Psoas muscle (tissue), 7 donors: ENCODE measurements at regions not wholly inside any gene's neighbourhood (a gene's known extent, or its start where the extent isn't known, plus 50 kb on each side); places are given as distances from the start of the nearest gene placed in this dataset.

Source experiments
- ATAC-seq, 4 donors: fragments of 200-7000 bp; cut with Tn5 transposase; one replicate each; pipeline ENCODE4 v1.9.1; 2020; ENCODE audit warnings: moderate library complexity in 3 of 4, mild to moderate bottlenecking in 2 of 4
- DNase-seq, 2 donors: peaks; one replicate each; pipeline ENCODE4 v3.0.0-alpha.2; 2020
- H3K27ac ChIP-seq: fragments of 200-600 bp; one replicate; pipeline ENCODE4 v1.8.0; 2022
- H3K27me3 ChIP-seq, 3 donors: fragments of 200-600 bp in 1 of 3; one replicate each; pipeline versions ENCODE4 v1.6.1 to v1.8.0; 2013 to 2022; ENCODE audit warnings: low read length in 2 of 3, mild to moderate bottlenecking in 2 of 3, moderate library complexity in 1 of 3; ENCODE audit not compliant: insufficient read depth in 3 of 3
- H3K36me3 ChIP-seq, 2 donors: fragments of 200-600 bp in 1 of 2; one replicate each; pipeline versions ENCODE4 v1.6.1 to v1.8.0; 2013 to 2022; ENCODE audit warnings: low read depth in 1 of 2, mild to moderate bottlenecking in 1 of 2, moderate library complexity in 1 of 2; ENCODE audit not compliant: insufficient read depth in 1 of 2
- H3K4me1 ChIP-seq: fragments of 200-600 bp; one replicate; pipeline ENCODE4 v1.8.0; 2022
- H3K4me3 ChIP-seq: fragments of 200-600 bp; one replicate; pipeline ENCODE4 v1.8.0; 2022; ENCODE audit warnings: mild to moderate bottlenecking
- H3K9me3 ChIP-seq: fragments of 200-600 bp; one replicate; pipeline ENCODE4 v1.8.0; 2022
- CTCF ChIP-seq: fragments of 200-600 bp; IDR thresholded peaks from one replicate; pipeline ENCODE4 v1.8.0; 2022; ENCODE audit warnings: antibody characterized with exemption
- WGBS, 3 donors: extraction: QIAGEN DNeasy Blood & Tissue Kit; methylation state at CpG; one replicate each; pipeline versions ENCODE4 v1.1.6 to v1.1.7; 2013; 5-methylcytosine and 5-hydroxymethylcytosine counted together
- intact Hi-C, 2 donors: fragments of 100-400 bp; cut with DNase I; formaldehyde crosslinking; loops; one replicate each; pipeline versions ENCODE4 v1.11.0 to v1.14.2; 2022
- donor health status: healthy with polysubstance abuse.
- donor health status: DM: no; HTN: no; CAD: no; lungs with moderate emphysema.
- donor health status: Bipolar disorder and iron deficiency.
- donor health status: healthy.
- donor health status: DM: yes; HTN: yes; CAD: no.
- donor health status: DM: no; HTN: no; CAD: no.
- donor health status: DM: yes; HTN: yes; CAD: no.

- intact Hi-C loops = no loop called here
- no peaks in the 10 kb centered on the region for H3K27me3 ChIP-seq
- no peak for ATAC-seq
- peaks cover 7% of the 10 kb centered on the region for H3K9me3 ChIP-seq
- H3K4me1 ChIP-seq = no peaks in the 10 kb centered on the region
- no peak for DNase-seq
- H3K36me3 ChIP-seq = no peaks in the 10 kb centered on the region
- H3K4me3 ChIP-seq = no peak overlapping the region
- no peak for TF ChIP-seq CTCF
- H3K27ac ChIP-seq = no peak overlapping the region
Observed at GRCh38 chr13:89217813-89218212, 1546.6 kb downstream of the SLITRK5 start.

GRCh38 chr13:89221557-89222158 is 1550.5 kb downstream of the SLITRK5 start:
- no peak for DNase-seq
- Histone ChIP-seq H3K4me1 (no peaks in the 10 kb centered on the region), H3K36me3 (no peaks in the 10 kb centered on the region), H3K9me3 (peaks cover 7% of the 10 kb centered on the region), H3K27ac (no peak overlapping the region), H3K4me3 (no peak overlapping the region), H3K27me3 (no peaks in the 10 kb centered on the region)
- 79 to 89% (median 83%) methylated on average over 1 of the region's 1 CpG for WGBS, 3 donors
- no peak for TF ChIP-seq CTCF
- intact Hi-C loops = no loop called here
- ATAC-seq = no peak

- Histone ChIP-seq H3K9me3 (no peaks in the 10 kb centered on the region), H3K4me3 (no peak overlapping the region), H3K4me1 (no peaks in the 10 kb centered on the region), H3K27me3 (no peaks in the 10 kb centered on the region), H3K36me3 (no peaks in the 10 kb centered on the region), H3K27ac (no peak overlapping the region)
- TF ChIP-seq CTCF = no peak
- intact Hi-C loops = no loop called here
- ATAC-seq (no peak), DNase-seq (no peak)
- WGBS, 3 donors = 49 to 51% (median 50%) methylated on average over 4 of the region's 4 CpGs
Observed at GRCh38 chr13:89227356-89227755, 1556.2 kb downstream of the SLITRK5 start.

- no peak overlapping the region for H3K27ac ChIP-seq
- ATAC-seq (no peak), DNase-seq (no peak)
- H3K36me3 ChIP-seq = no peaks in the 10 kb centered on the region
- intact Hi-C loops = no loop called here
- no peak for TF ChIP-seq CTCF
- 65 to 94% (median 79%) methylated on average over 7 of the region's 7 CpGs for WGBS, 3 donors
- H3K9me3 ChIP-seq = no peaks in the 10 kb centered on the region
- H3K27me3 ChIP-seq = no peaks in the 10 kb centered on the region
- no peaks in the 10 kb centered on the region for H3K4me1 ChIP-seq
- no peak overlapping the region for H3K4me3 ChIP-seq
Observed at GRCh38 chr13:89238496-89238895, 1567.3 kb downstream of the SLITRK5 start.
